MM.1S (cell line): ENCODE measurements at regions not wholly inside any gene's neighbourhood (a gene's known extent, or its start where the extent isn't known, plus 50 kb on each side); places are given as distances from the start of the nearest gene placed in this dataset.

Source experiments
- CTCF ChIP-seq: fragments of 300-600 bp; sonication (generic); IDR thresholded peaks from 2 replicates; pipeline ENCODE4 v1.5.1; 2016; ENCODE audit warnings: antibody characterized with exemption, low read length, mixed read lengths
- EZH2phosphoT487 ChIP-seq: fragments of 300-600 bp; sonication (generic); IDR thresholded peaks from 2 replicates; pipeline ENCODE4 v1.6.1; 2018; ENCODE audit warnings: antibody characterized with exemption, low read length

DNA sequence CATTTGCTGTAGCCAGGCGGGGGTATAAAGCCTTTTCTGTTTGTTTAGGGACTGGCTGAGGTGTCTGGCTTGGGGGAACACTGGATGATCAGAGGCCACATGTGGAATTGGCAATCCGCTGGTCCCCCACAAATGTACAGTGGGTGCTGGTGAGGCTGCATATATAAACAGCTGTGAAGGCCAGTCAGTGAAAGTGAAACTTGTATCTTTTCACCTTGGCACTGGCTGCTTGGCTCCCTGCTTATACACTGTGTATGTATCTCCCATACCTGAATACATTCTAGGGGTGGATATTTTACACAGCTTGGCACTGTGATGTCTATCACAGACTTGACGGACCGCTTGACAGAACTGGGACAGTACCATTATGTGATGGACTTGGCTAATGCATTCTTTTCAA lies 246.8 kb upstream of the AVPR1A start:
- TF ChIP-seq CTCF = no peak
- TF ChIP-seq EZH2phosphoT487 = no peak
